Ovary (tissue), 7 donors: ENCODE measurements at regions not wholly inside any gene's neighbourhood (a gene's known extent, or its start where the extent isn't known, plus 50 kb on each side); places are given as distances from the start of the nearest gene placed in this dataset.

ENCODE experiments used
- DNase-seq, 5 donors: peaks; one replicate each; pipeline ENCODE4 v3.0.0-alpha.2; 2019 to 2020
- H3K27ac ChIP-seq, 2 donors: fragments of 200-600 bp; one replicate each; pipeline versions ENCODE4 v1.5.1 to v1.8.0; 2019 to 2022
- H3K27me3 ChIP-seq: fragments of 200-600 bp; one replicate; pipeline ENCODE4 v1.8.0; 2022
- H3K36me3 ChIP-seq: fragments of 200-600 bp; sonication (generic); one replicate; pipeline ENCODE4 v1.5.1; 2019
- H3K4me1 ChIP-seq: one replicate; pipeline ENCODE4 v1.8.1; 2013; ENCODE audit warnings: mild to moderate bottlenecking, moderate library complexity; ENCODE audit not compliant: insufficient read depth
- H3K4me3 ChIP-seq: fragments of 200-600 bp; sonication (generic); one replicate; pipeline ENCODE4 v1.5.1; 2017
- H3K9me3 ChIP-seq, 2 donors: fragments of 200-600 bp in 1 of 2; sonication (generic) in 1 of 2; one replicate each; pipeline versions ENCODE4 v1.5.1 to v1.8.1; 2013 to 2019; ENCODE audit warnings: mild to moderate bottlenecking in 1 of 2, moderate library complexity in 1 of 2
- EP300 ChIP-seq: sonication (generic); formaldehyde crosslinking; IDR thresholded peaks from one replicate; pipeline ENCODE4 v1.6.1; 2017; ENCODE audit warnings: antibody characterized with exemption
- POLR2A ChIP-seq: fragments of 450-650 bp; IDR thresholded peaks from one replicate; pipeline ENCODE4 v1.6.1; 2017; ENCODE audit warnings: antibody characterized with exemption, mild to moderate bottlenecking, moderate library complexity
- WGBS, 3 donors: extraction: QIAGEN DNeasy Blood & Tissue Kit in 1 of 3; methylation state at CpG; one replicate each; pipeline versions ENCODE4 v1.1.5 to v1.1.7; 2013 to 2017; 5-methylcytosine and 5-hydroxymethylcytosine counted together
- intact Hi-C, 4 donors: fragments of 100-400 bp; cut with DNase I; formaldehyde crosslinking; loops; one replicate each; pipeline versions ENCODE4 v1.11.0 to v1.15.1; 2022 to 2023
- TF ChIP-seq, protein P1 (sequence below), 3 donors: fragments of 450-650 bp in 2 of 3; fragments of 200-600 bp in 1 of 3; IDR thresholded peaks; one replicate each; pipeline versions ENCODE4 v1.5.1 to v1.8.0; 2016 to 2022; ENCODE audit warnings: antibody characterized with exemption in 3 of 3, mild to moderate bottlenecking in 1 of 3
- donor health status: DM: no; HTN: no; CAD: no; lungs with moderate emphysema.
- donor health status: DM: no; HTN: no; CAD: no.
- donor health status: Bipolar disorder and iron deficiency.
- donor health status: DM: no; HTN: no; CAD: no.
- donor health status: DM: yes; HTN: yes; CAD: no.

DNA sequence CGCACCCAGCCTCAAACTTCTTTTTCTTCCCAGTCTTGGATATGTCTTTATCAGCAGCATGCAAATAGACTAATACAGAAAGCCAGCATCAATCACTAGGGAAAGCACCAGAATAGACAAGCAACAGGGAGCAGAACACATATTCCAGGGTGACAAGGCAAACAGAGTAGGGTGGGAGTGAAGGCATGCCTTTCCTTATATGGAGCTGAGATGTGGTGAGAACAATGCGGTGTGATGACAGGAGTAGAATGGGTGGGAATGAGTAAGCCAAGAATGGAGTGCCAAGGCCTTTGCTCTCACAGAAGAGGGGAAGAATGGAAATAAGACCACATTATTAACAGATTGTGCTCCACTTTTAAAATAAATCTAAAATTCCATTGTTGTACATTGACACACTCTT is 115.6 kb downstream of the CETN3 start:
- TF ChIP-seq, protein P1, sequence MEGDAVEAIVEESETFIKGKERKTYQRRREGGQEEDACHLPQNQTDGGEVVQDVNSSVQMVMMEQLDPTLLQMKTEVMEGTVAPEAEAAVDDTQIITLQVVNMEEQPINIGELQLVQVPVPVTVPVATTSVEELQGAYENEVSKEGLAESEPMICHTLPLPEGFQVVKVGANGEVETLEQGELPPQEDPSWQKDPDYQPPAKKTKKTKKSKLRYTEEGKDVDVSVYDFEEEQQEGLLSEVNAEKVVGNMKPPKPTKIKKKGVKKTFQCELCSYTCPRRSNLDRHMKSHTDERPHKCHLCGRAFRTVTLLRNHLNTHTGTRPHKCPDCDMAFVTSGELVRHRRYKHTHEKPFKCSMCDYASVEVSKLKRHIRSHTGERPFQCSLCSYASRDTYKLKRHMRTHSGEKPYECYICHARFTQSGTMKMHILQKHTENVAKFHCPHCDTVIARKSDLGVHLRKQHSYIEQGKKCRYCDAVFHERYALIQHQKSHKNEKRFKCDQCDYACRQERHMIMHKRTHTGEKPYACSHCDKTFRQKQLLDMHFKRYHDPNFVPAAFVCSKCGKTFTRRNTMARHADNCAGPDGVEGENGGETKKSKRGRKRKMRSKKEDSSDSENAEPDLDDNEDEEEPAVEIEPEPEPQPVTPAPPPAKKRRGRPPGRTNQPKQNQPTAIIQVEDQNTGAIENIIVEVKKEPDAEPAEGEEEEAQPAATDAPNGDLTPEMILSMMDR (IDR thresholded peaks at IDR 0.05), result no peak
- TF ChIP-seq EP300, result no peak
- TF ChIP-seq POLR2A, result no peak
- no peak for DNase-seq
- WGBS, 3 donors, result 67 to 95% (median 83%) methylated on average over 2 of the region's 2 CpGs
- Histone ChIP-seq H3K36me3 (no peaks in the 10 kb centered on the region), H3K27ac (no peak overlapping the region), H3K9me3 (no peaks in the 10 kb centered on the region), H3K4me3 (no peak overlapping the region), H3K27me3 (no peaks in the 10 kb centered on the region), H3K4me1 (no peaks in the 10 kb centered on the region)
- intact Hi-C loops, result no loop called here

DNA sequence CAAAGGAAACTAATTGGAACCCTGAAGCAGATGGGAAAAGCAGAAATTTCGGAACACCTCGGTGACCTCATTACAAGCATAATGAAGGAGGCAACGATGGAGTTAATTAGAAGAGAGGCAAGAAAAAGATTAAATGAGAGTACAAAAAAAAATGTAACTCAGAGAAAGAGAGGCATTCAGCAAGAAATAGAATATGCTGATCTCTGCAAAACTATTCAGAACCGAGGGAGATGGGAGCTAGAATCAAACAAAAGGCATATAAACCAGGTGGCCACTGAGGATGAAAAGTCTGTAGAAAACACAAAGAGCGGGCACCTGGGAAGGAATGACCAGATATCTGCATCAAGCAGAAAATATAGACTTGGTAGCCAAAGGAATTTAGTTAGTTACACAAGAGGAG is 118.9 kb downstream of the CETN3 start:
- Histone ChIP-seq H3K27ac (no peak overlapping the region), H3K4me1 (no peaks in the 10 kb centered on the region), H3K9me3 (no peaks in the 10 kb centered on the region), H3K4me3 (no peak overlapping the region), H3K27me3 (no peaks in the 10 kb centered on the region), H3K36me3 (no peaks in the 10 kb centered on the region)
- DNase-seq, result no peak
- WGBS, 3 donors, result 69 to 81% (median 71%) methylated on average over 5 of the region's 5 CpGs
- intact Hi-C loops, result no loop called here
- no peak for TF ChIP-seq POLR2A
- no peak for TF ChIP-seq EP300
- TF ChIP-seq, protein P1 (IDR thresholded peaks at IDR 0.05), result no peak

DNA sequence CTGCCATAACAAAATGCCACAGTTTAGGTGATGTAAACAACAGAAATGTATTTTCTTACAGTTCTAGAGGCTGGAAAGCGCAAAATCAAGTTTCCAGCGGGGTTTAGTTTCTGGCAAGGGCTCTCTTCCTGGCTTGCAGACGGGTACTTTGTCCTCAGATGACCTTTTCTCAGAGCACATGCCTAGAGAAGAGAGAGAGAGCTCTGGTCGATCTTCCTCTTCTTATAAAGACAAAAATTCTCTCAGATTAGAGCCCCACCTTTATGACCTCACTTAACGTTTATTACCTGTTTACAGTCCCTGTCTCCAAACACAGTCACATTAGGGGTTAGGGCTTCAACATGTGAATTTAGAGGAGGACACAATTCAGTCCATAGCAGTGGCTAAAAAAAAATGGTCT is 119.7 kb downstream of the CETN3 start:
- Histone ChIP-seq H3K4me1 (no peaks in the 10 kb centered on the region), H3K4me3 (no peak overlapping the region), H3K36me3 (no peaks in the 10 kb centered on the region), H3K27me3 (no peaks in the 10 kb centered on the region), H3K27ac (no peak overlapping the region), H3K9me3 (no peaks in the 10 kb centered on the region)
- intact Hi-C loops, result no loop called here
- 43 to 46% (median 44%) methylated on average over 5 of the region's 5 CpGs for WGBS, 3 donors
- DNase-seq, result no peak
- no peak for TF ChIP-seq POLR2A
- TF ChIP-seq, protein P1 (IDR thresholded peaks at IDR 0.05), result no peak
- TF ChIP-seq EP300, result no peak

DNA sequence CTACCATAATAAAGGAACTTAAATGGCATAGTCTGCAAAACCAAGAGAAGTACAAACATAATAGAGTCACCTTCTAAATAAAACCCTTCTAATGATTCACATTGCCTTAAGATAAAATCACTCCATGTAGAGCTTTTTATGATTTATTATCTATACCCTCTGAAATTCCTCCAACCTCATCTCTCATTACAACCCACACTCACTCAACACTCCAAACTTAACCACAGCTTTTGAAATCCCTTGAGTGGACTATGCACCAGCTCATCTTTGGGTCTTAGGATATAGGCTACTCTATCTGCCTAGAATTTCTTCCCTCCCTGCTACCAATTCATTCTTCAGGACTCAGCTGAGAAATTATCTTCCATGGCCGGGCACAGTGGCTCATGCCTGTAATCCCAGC is 122.5 kb downstream of the CETN3 start:
- no peaks in the 10 kb centered on the region for H3K4me1 ChIP-seq
- intact Hi-C loops, result no loop called here
- WGBS, 3 donors, result 84 to 93% (median 92%) methylated on average over 1 of the region's 1 CpG

More for the DNA sequence above, 122.5 kb downstream of the CETN3 start:
- Histone ChIP-seq H3K4me3 (no peak overlapping the region), H3K27ac (no peak overlapping the region), H3K27me3 (no peaks in the 10 kb centered on the region), H3K9me3 (no peaks in the 10 kb centered on the region), H3K36me3 (no peaks in the 10 kb centered on the region)
- TF ChIP-seq POLR2A, result no peak
- TF ChIP-seq, protein P1 (IDR thresholded peaks at IDR 0.05), result no peak
- TF ChIP-seq EP300, result no peak
- DNase-seq, result no peak
